K562 (cell line): ENCODE measurements at regions not wholly inside any gene's neighbourhood (a gene's known extent, or its start where the extent isn't known, plus 50 kb on each side); places are given as distances from the start of the nearest gene placed in this dataset.
"Not testable (repeated sequence)": the region's sequence is repeated elsewhere in the genome, so short reads cannot be mapped to it uniquely, and the experiment has no call there.

Experiments used
- ATAC-seq: fragments of 200-7000 bp; cut with Tn5 transposase; 3 replicates; pipeline ENCODE4 v1.9.1; 2020; ENCODE audit warnings: moderate library complexity
- BruUV-seq: library from RNA; stranded (reverse); fragments of 400-500 nt; replicated peaks from 2 replicates; lab custom pipeline; 2021; lab: Mats Ljungman, UMichigan
- CTCF ChIA-PET: fragments of 300-600 bp; formaldehyde crosslinking; extraction: SDS; loops from one replicate; lab custom pipeline; 2021; ENCODE audit warnings: low intra/inter-chr PET ratio; lab: Yijun Ruan, JAX
- POLR2A ChIA-PET: fragments of 300-600, 350-650 bp; sonication (Branson Sonifier 250); formaldehyde crosslinking; extraction: SDS; loops from one replicate; lab custom pipeline; 2021; ENCODE audit warnings: antibody characterized with exemption, inconsistent platforms; lab: Yijun Ruan, JAX
- DNase-seq, 4 experiments: peaks; one replicate each; pipeline versions ENCODE4 v3.0.0 to v3.0.0-alpha.2; 2011 to 2018; ENCODE audit warnings: low spot score in 3 of 4, mixed read lengths in 3 of 4; ENCODE audit errors: extremely low read depth in 1 of 4
- FAIRE-seq: peaks from 2 replicates; lab custom pipeline; 2011; peaks lifted over from hg19 to GRCh38; lab: Jason Lieb, UNC
- H2AFZ ChIP-seq: 2 replicates; pipeline ENCODE4 v1.6.0; 2011; ENCODE audit warnings: low read depth, low read length, control low read depth, inconsistent platforms
- H3K27ac ChIP-seq: fragments of 200-600 bp; 3 replicates; pipeline ENCODE4 v1.8.0; 2011; ENCODE audit warnings: low read depth, mild to moderate bottlenecking, control low read depth, inconsistent platforms, low read length, moderate library complexity, mixed read lengths; ENCODE audit errors: extremely low read depth
- H3K27me3 ChIP-seq, 2 experiments: fragments of 300-600 bp in 1 of 2; 2 replicates in 1 of 2; 3 replicates in 1 of 2; pipeline versions ENCODE4 v1.6.0 to v1.8.0; 2011; ENCODE audit warnings: inconsistent platforms in 2 of 2, low read length in 2 of 2, mild to moderate bottlenecking in 1 of 2, mixed read lengths in 1 of 2, moderate library complexity in 1 of 2; ENCODE audit not compliant: control insufficient read depth in 2 of 2, insufficient read depth in 2 of 2
- H3K36me3 ChIP-seq: fragments of 300-600 bp; 3 replicates; pipeline ENCODE4 v1.8.0; 2011; ENCODE audit warnings: mild to moderate bottlenecking, low read length, inconsistent platforms; ENCODE audit not compliant: control insufficient read depth, insufficient read depth
- H3K4me1 ChIP-seq, 2 experiments: fragments of 200-600 bp in 1 of 2; replicated peaks in 1 of 2; 2 replicates in 1 of 2; 3 replicates in 1 of 2; pipeline versions ENCODE4 v1.5.1 to v1.8.0; 2011; ENCODE audit warnings: inconsistent platforms in 2 of 2, low read length in 2 of 2, mild to moderate bottlenecking in 1 of 2, mixed read lengths in 1 of 2, moderate library complexity in 1 of 2; ENCODE audit not compliant: control insufficient read depth in 2 of 2, insufficient read depth in 2 of 2
- H3K4me2 ChIP-seq: 2 replicates; pipeline ENCODE4 v1.6.1; 2011; ENCODE audit warnings: low read length, control low read depth, inconsistent platforms, mixed read lengths; ENCODE audit not compliant: insufficient read depth
- H3K4me3 ChIP-seq: fragments of 200-600 bp; sonication (generic), shearing (Covaris generic); 2 replicates; pipeline ENCODE4 v1.5.1; 2016; ENCODE audit warnings: control low read depth, inconsistent platforms
- H3K79me2 ChIP-seq: fragments of 200-600 bp; 3 replicates; pipeline ENCODE4 v1.8.0; 2011; ENCODE audit warnings: low read length, inconsistent platforms; ENCODE audit not compliant: control insufficient read depth, insufficient read depth
- H3K9ac ChIP-seq, 2 experiments: 2 replicates each; pipeline versions ENCODE4 v1.6.0 to v1.6.1; 2011; ENCODE audit warnings: low read depth in 2 of 2, low read length in 2 of 2, control low read depth in 1 of 2, inconsistent platforms in 1 of 2, mild to moderate bottlenecking in 1 of 2, mixed read lengths in 1 of 2; ENCODE audit not compliant: insufficient read depth in 1 of 2
- H3K9me1 ChIP-seq: one replicate; pipeline ENCODE4 v1.6.0; 2011; ENCODE audit warnings: inconsistent platforms, mild to moderate bottlenecking, low read length, moderate library complexity; ENCODE audit not compliant: control insufficient read depth, insufficient read depth
- H3K9me3 ChIP-seq: replicated peaks from 2 replicates; pipeline ENCODE4 v1.5.1; 2011; ENCODE audit warnings: low read depth, low read length, inconsistent platforms; ENCODE audit not compliant: control insufficient read depth, insufficient read depth
- H4K20me1 ChIP-seq: replicated peaks from 2 replicates; pipeline ENCODE4 v1.6.1; 2011; ENCODE audit warnings: low read length, inconsistent platforms, mixed read lengths; ENCODE audit not compliant: control insufficient read depth, insufficient read depth
- ARID1B ChIP-seq: fragments of 450-650 bp; IDR thresholded peaks from 2 replicates; pipeline ENCODE4 v1.6.1; 2016; ENCODE audit warnings: antibody characterized with exemption, mild to moderate bottlenecking, inconsistent platforms
- DMBX1 ChIP-seq: fragments of 250-450 bp; sonication (Bioruptor Pico); IDR thresholded peaks from 2 replicates; pipeline ENCODE4 v1.8.0; 2022; ENCODE audit warnings: inconsistent platforms, mild to moderate bottlenecking, moderate library complexity, borderline replicate concordance
- DPF2 ChIP-seq: fragments of 450-650 bp; IDR thresholded peaks from 2 replicates; pipeline ENCODE4 v1.6.1; 2016
- JUND ChIP-seq, 2 experiments: IDR thresholded peaks; 2 replicates in 1 of 2; 3 replicates in 1 of 2; pipeline ENCODE4 v1.6.1; 2011; ENCODE audit warnings: borderline replicate concordance in 2 of 2, low read depth in 2 of 2, low read length in 2 of 2, improper control_type of control experiment in 1 of 2, missing biosample characterization in 1 of 2, missing genetic modification characterization in 1 of 2, missing genetic modification reagents in 1 of 2
- NFIC ChIP-seq: fragments of 450-650 bp; IDR thresholded peaks from 2 replicates; pipeline ENCODE4 v1.6.1; 2017; ENCODE audit warnings: mild to moderate bottlenecking, inconsistent platforms
- SMARCE1 ChIP-seq: fragments of 450-650 bp; IDR thresholded peaks from 2 replicates; pipeline ENCODE4 v1.7.1; 2016; ENCODE audit warnings: mild to moderate bottlenecking
- SPI1 ChIP-seq: IDR thresholded peaks from 2 replicates; pipeline ENCODE4 v1.6.1; 2011; ENCODE audit warnings: low read depth, low read length, control low read depth, borderline replicate concordance
- TAF15 ChIP-seq: fragments of 200-400 bp; formaldehyde crosslinking; IDR thresholded peaks from 2 replicates; pipeline ENCODE4 v1.6.1; 2017; ENCODE audit warnings: mild to moderate bottlenecking, low read depth, low read length, moderate library complexity
- TCF3 ChIP-seq: sonication (generic); formaldehyde crosslinking; IDR thresholded peaks from 2 replicates; pipeline ENCODE4 v1.4.0; 2020; ENCODE audit warnings: mild to moderate bottlenecking, missing genetic modification reagents
- ZNF740 ChIP-seq, 3 experiments: fragments of 200-800 bp in 1 of 3; sonication (Bioruptor generic) in 1 of 3; sonication (generic) in 1 of 3; formaldehyde crosslinking in 1 of 3; IDR thresholded peaks; 2 replicates each; pipeline versions ENCODE4 v1.6.1 to v1.8.0; 2016 to 2022; ENCODE audit warnings: mild to moderate bottlenecking in 2 of 3, missing compliant biosample characterization in 2 of 3, missing genetic modification characterization in 2 of 3, missing genetic modification reagents in 1 of 3
- WGBS: fragments of 100-300 bp; shearing (Covaris generic); methylation state at CpG from one replicate; pipeline ENCODE4 v1.1.6; 2016; ENCODE audit warnings: low coverage, mixed read lengths; ENCODE audit not compliant: insufficient coverage; ENCODE audit errors: missing lambda C conversion rate; 5-methylcytosine and 5-hydroxymethylcytosine counted together
- in situ Hi-C: fragments of 300-500 bp; cut with MboI; formaldehyde crosslinking; loops from 4 replicates; pipeline ENCODE4 v1.15.0; 2018; ENCODE audit warnings: inconsistent platforms, mixed read lengths
- intact Hi-C: fragments of 100-400 bp; cut with micrococcal nuclease; formaldehyde crosslinking; loops from 2 replicates; pipeline ENCODE4 v1.14.2; 2022
- TF ChIP-seq, protein P1 (sequence below): fragments of 200-800 bp; sonication (Bioruptor generic); IDR thresholded peaks from 2 replicates; pipeline ENCODE4 v1.6.1; 2017; ENCODE audit warnings: missing genetic modification characterization, missing compliant biosample characterization

DNA sequence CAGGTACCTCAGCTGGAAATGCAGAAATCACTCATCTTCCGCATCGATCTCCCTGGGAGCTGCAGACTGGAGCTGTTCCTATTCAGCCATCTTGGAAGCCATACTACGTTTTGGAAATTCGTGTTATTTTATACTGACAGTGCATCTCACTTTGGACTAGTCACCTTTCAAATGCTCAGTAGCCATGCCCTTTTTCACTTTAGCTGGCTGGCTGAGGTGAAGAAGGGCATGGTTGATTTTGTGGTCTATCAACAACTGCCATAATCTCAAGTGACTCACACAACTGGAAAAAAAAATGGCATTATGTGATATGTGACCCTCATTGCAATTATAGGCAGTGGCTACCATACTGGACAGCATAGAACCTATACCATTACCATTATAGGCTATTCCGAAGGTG lies 100.5 kb downstream of the CCDC71L start (continued):
- TF ChIP-seq, protein P1, sequence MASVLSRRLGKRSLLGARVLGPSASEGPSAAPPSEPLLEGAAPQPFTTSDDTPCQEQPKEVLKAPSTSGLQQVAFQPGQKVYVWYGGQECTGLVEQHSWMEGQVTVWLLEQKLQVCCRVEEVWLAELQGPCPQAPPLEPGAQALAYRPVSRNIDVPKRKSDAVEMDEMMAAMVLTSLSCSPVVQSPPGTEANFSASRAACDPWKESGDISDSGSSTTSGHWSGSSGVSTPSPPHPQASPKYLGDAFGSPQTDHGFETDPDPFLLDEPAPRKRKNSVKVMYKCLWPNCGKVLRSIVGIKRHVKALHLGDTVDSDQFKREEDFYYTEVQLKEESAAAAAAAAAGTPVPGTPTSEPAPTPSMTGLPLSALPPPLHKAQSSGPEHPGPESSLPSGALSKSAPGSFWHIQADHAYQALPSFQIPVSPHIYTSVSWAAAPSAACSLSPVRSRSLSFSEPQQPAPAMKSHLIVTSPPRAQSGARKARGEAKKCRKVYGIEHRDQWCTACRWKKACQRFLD, result 0 out of 2 replicates have a peak, but pooled peaks have one; percentile 42
- TF ChIP-seq TCF3, result 0 out of 2 replicates have a peak, but pooled peaks have one; percentile 15
- no peak for TF ChIP-seq TAF15
- TF ChIP-seq ZNF740 (CRISPR knock-in tag; IDR thresholded peaks at IDR 0.05), result peak; percentile 39; the same call in 1 of the 2 replicates
- no peak for TF ChIP-seq ZNF740 (tag; IDR thresholded peaks at IDR 0.05)
- 0 out of 2 replicates have a peak, but pooled peaks have one; percentile 26 for TF ChIP-seq JUND (IDR thresholded peaks at IDR 0.05; ENCODE audit: borderline replicate concordance, low read depth, low read length)
- TF ChIP-seq JUND (tag; IDR thresholded peaks at IDR 0.05; ENCODE audit: borderline replicate concordance, low read depth, low read length), result no peak
- no peak for TF ChIP-seq NFIC
- TF ChIP-seq DMBX1 (CRISPR knock-in tag), result peak; percentile 24; the same call in 1 of the 2 replicates

DNA sequence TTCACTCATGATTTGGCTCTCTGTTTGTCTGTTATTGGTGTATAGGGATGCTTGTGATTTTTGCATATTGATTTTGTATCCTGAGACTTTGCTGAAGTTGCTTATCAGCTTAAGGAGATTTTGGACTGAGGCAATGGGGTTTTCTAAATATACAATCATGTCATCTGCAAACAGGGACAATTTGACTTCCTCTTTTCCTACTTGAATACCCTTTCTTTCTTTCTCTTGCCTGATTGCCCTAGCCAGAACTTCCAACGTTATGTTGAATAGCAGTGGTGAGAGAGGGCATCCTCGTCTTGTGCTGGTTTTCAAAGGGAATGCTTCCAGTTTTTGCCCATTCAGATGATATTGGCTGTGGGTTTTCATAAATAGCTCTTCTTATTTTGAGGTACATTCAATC lies 104.7 kb downstream of the CCDC71L start:
- H4K20me1 ChIP-seq, DNase-seq, H2AFZ ChIP-seq, FAIRE-seq, H3K27me3 ChIP-seq, in situ Hi-C loops, H3K27ac ChIP-seq, ATAC-seq, CTCF ChIA-PET, H3K9ac ChIP-seq, H3K4me3 ChIP-seq, H3K9me3 ChIP-seq, H3K4me2 ChIP-seq, H3K36me3 ChIP-seq, BruUV-seq, intact Hi-C loops, H3K9me1 ChIP-seq, H3K79me2 ChIP-seq: not testable (repeated sequence)
- peaks cover 3 to 37% of the 10 kb centered on the region in 2 experiments; a peak in 4 of 5 replicates for H3K4me1 ChIP-seq
- TF ChIP-seq DPF2 (0 out of 2 replicates have a peak, but pooled peaks have one; percentile 22), SMARCE1 (peak; percentile 68; the same call in 1 of the 2 replicates), SPI1 (peak; percentile 86), ARID1B (peak; percentile 16; the same call in 1 of the 2 replicates)
- 21% methylated on average over 2 of the region's 2 CpGs for WGBS
- POLR2A ChIA-PET, result interaction anchor here (0.7 to 1.8 kb wide), 5 partner anchors 8 to 465 kb away, joined by 3 to 6 read pairs (median 3); no protein-coding TSS in a partner anchor
